GM19397 (cell line): ENCODE measurements at regions not wholly inside any gene's neighbourhood (a gene's known extent, or its start where the extent isn't known, plus 50 kb on each side); places are given as distances from the start of the nearest gene placed in this dataset.

Experiments
- ATAC-seq: cut with Tn5 transposase; IDR thresholded peaks from one replicate; pipeline ENCODE4 v1.9.1; 2021; ENCODE audit warnings: mild to moderate bottlenecking, moderate library complexity; ENCODE audit not compliant: unreplicated experiment

DNA sequence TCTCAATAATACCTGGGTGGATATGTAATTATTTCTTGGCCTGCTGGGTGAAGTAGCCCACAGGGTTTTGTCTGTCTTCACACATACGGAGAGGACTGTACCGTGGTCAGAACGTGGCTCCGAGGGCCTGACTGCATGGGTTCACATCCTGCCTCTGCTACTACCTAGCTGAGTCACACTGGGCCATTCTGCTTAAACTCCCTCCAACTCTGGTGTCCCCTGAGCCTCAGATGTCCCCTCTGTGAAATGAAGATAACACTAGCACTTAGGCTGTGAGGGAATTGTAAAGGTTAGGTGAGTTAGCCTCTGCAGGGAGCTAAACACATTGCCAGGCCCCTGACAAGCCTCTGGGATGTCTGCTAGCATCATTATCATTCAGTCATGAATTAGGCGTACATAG is 120.1 kb upstream of the NABP1 start:
- ATAC-seq = no peak

DNA sequence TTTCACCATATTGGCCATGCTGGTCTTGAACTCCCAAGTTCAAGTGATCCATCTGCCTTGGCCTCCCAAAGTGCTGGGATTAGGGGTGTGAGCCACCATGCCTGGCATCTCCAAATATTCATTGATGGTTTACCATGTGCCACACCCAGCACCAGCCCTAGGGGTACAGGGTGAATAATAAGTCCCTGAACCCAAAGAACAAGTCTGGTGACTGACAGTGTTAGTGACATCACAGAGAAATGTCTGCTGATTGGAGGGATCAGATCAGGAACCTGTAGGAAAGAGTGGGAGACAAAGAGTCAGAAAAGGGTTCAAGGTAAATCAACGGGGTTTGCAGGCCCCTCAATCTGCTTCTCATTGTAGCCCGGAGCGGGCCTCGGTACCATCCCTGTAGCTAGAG is 118.4 kb upstream of the NABP1 start:
- ATAC-seq = no peak

DNA sequence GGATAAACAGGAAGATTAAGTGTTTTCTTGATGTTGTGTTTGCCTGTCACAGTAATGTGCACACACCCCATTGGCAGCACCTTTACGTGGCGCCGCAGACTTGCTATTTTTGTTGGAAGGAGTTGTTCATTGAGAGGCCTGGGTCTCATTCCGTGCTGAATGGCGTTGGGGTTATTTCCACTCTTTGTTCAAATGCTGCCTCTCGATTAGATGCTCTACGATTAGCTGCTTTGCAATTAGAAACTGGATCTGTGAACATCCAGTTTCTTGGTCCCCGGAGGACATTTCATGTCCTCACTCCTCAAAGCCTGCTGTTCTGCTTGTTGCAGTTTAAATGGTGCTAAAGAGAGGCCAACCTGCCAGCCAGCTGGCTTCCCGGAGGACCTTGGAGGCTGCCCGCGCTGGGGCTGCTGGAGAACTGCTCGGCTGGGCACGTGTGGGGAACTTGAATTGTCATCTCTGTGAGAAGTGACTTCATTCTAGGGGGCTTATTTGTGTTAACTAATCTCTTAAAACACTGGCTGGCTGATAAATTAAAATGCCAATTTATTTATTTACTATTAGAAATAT is 117.4 kb upstream of the NABP1 start:
- no peak for ATAC-seq

DNA sequence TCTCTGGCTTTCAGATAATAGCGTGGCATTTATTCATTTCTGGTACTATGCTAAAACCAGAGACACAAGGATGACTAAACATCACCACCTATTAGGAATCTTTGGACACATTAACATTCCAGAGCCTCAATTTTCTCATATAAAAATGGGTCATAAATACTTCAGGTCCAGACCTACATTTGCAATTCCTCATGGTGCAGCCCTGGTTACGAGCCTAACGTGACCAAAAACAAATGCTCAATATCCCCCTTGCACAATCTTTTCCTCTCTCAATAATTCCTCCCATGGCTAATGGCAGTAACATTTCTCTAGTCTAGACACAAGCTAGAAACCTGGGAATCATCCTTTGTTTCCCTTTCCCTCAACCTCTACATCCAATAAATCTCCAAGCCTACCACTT is 112.8 kb upstream of the NABP1 start:
- no peak for ATAC-seq

DNA sequence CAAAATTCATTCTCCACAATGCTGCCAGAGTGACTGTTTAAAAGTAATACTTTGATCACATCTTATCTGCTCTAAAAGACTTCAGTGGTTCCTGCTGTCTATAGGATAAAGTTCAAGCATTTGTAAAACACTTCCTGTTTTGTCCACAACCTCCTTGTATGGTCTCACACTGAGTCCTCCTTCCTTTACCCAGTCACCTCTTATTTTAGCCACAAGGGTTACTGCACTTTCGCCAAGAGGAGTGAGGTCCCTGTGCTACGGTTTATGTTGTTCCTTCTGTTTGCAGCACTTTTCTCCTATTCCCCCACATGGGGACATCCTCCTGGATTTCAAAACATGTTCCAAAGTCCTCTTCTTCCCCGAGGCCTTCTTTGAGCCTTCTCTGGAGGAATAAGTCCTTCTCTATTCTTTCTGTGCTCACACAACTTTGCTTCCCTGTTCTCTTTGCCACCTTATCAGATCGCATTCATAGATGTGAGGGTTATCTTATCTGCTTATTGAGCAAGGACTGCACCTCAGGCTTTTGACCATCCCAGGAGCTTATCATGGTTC is 112.2 kb upstream of the NABP1 start:
- ATAC-seq = peak; percentile 39

DNA sequence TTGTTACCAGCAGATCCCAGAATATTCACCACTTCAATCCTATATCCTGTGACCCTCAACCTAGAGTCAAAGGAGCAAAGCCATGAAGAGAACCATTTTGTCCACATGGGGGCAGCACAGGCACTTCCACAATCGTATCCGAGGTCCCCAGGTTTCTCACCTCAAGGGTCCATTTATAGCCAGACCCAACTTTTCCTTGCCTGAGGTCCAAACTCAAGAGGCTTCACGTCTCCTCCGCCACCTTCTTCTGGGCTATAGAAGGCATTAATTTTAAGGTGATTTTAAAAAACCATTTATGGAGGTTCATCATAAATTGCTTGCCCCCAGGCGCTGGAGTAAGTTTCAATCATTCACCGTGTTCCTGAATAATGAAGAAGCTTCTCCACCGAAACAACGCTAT is 111.6 kb upstream of the NABP1 start:
- peak; percentile 70 for ATAC-seq

DNA sequence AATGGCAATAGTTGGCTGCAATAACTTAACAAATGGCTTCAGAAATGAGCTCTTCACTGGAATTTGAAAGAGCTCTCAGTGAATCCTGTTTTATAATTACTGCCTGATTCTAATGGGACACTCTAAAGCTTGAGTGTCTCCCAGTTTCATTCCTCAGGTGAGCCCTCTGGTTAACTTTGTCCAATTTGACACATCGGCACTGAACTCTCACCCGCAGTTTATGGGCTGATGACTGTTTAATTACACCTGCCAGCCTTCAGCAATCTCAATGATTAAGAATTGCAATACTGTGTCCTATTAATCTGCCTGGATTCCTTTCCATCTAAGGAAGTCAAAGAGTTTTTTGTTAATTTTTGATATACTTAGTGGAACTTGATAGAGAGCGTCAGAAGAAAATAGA is 110.7 kb upstream of the NABP1 start:
- ATAC-seq = no peak

DNA sequence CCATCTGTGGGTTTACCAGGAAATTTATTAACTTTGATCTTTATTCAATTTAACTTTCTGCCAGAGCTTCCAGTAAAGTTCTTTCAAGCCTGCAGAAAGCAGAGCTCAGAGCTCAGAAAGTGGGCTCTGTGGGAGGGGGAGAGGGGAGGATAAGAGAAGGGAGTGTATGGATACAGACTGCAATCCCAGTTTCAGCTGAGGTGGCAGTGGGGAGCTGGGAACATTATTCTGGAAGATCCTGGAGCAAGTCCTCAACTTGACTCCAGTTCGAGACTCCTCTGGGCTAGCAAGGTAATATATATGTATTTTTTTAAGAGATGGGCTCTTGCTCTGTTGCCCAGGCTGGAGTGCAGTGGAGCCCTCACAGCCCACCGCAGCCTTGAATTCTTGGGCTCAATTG is 108.9 kb upstream of the NABP1 start:
- ATAC-seq = no peak

DNA sequence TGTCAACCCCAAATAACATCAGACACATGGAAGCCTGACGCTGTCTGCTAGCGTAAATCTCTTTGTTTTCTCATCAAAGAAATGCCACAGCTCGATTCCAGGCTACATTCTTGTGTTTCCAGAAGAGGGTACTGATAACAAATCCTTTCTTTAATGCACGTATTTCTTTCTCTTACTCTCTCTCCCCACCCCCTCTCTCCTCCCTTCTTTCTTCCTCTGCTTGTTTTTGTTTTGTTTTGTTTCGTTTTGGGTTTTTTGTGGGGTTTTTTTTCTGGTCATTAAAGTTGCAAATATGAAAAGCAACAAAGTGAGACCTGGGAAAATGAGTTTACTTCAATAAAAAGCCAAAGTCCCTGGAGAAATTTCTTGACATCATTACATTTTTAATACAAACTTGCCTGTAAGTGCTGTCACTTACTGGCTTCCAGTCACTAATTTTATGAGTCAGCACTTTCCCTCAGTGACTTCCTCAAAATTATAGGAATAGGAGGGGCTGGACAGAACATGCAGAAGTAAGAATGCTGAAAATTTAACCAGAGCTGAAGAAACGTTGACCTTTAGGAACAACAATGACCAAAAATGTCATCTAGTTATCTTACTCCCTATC is 106.7 kb upstream of the NABP1 start:
- no peak for ATAC-seq

DNA sequence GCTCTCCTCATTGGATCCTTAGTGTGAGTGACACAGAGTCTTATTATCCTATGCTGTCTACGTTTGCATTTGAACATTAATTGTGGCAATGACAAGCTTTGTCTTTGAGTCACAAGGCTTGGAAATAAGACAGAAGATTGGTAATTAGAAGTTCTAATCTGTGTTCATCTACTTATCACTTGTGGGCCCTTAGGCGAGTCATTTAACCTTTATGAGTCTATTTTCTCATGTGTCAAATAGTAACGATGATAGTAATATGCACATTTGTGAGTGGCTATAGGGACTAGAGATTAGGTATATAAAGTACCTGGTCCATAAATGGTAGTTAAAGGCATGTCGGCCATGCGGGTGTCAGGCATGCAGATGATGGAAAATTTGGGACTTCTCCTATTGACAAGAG is 105.6 kb upstream of the NABP1 start:
- ATAC-seq = no peak

DNA sequence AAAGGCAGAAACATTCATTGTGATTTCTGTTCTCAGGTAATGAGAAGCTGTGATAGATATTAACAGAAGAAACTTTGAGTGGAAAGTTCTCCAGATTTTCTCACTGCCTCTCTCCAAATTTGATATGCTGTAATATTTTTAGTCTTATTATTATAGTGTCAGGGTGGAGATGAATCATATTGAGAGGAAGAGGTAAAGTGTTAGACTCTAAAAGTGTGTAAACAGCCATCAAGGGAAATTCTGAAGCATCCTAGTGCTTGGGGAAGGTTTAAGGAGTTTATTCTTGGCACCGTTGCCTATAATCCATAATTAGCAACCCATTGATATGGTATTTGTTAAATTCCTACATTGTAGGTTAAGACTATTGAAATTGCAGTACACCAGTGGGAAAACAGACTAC is 104.7 kb upstream of the NABP1 start:
- no peak for ATAC-seq

DNA sequence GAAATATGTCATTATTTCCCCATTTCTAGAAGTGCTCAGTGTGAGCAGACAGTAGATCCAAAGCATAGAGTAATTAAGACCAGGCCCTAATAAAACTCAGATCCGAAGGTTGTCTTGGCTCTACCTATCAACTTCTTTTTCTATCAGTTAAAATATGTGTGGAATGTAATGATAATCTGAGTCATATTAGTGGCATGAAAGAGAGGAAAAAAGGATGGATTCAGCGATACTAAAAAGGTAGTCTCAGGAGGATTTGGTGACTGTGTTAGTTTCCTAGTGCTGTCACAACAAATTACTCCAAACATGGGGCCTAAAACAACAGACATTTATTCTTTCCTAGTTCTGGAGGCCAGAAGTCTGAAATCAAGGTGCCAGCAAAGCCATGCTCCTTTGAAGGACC is 103.7 kb upstream of the NABP1 start:
- no peak for ATAC-seq

DNA sequence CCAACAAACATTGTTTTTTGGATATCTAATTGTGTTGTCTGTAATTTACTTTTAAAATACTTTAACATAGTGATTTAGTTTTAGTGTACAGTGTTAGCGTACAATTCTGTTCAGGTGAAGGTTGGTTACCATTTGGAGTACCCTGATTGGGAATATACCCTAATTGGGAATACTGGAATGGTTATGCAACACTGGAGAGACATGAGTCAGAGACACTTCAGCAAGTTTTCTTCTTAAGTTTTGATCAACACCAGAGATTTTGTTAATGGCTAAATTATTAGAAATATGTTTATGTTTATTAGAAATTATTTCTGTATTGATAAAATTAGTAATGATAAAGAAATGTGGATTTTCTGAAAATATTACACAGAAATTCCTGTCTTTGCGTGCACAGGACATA is 100.3 kb upstream of the NABP1 start:
- ATAC-seq = no peak

DNA sequence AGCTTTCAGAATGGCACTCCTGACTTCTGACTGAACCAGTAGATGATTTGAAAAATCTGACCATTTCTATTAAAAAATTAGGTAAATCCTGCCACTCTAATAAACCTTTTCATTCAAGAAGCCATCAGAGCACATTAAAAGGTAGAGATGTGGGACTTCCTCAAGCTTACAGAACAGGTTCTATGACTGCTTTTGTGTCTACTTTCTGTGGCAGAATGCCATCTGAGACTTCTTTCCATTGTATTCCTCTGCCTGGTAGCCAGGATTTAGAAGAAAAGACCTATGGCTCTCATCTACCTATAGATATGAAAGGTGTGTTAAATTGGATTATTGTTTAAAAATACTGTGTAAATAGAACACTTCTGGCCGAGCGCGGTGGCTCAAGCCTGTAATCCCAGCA is 99.9 kb upstream of the NABP1 start:
- ATAC-seq = no peak

DNA sequence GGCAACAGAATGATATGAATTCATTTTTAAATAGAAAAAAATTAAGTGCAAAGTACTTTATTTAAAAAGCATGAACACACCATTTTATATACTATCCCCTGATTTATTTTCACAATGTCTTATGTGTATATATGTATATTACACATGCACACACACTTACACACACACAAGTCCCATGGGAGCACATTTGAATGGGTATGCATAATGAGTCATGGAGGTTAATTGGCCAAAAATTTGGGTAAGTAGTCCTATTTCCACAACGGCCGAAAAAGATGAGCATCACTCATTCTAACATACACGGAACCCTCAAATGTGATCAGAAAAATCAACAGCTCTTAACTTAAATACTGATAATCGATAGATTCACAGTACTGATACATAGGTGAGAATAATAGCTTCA is 97.4 kb upstream of the NABP1 start:
- no peak for ATAC-seq

DNA sequence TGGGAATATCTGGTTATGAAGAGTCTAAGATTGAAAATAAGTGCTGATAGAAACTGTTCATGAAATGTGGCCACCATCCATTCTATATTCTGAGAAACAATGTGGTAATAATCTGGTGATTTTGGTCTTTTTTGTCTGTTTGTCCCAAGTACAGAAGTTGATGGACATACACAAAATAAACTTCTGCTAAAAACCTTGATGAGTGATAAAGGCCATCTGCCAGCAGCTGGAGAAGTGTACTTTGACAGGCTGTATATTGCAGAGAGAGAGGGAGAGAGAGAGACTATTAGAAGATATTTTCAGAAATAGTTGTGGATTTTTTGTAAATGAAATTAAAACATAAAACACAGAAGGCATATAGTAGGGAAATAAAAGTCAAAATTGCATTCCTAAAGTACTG is 96.9 kb upstream of the NABP1 start:
- ATAC-seq = no peak

DNA sequence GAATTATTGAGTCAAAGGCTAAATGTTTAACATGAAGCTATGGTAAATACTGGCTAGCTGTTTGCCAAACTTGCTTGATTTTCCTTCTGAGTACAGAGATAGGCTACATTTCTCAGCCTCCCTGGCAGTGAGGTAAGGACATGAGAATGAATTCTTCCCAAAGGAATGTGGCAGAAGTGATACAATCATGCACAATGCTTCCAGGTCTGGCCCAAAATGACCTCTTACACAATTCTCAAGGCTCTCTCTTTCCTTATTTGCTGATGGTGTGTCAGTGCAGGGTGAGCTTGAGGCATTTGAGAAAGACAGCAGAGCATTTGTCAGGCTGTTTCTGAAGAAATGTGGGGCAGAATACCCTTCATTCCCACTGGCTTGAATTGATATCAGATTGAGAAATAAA is 95.6 kb upstream of the NABP1 start:
- ATAC-seq = no peak

DNA sequence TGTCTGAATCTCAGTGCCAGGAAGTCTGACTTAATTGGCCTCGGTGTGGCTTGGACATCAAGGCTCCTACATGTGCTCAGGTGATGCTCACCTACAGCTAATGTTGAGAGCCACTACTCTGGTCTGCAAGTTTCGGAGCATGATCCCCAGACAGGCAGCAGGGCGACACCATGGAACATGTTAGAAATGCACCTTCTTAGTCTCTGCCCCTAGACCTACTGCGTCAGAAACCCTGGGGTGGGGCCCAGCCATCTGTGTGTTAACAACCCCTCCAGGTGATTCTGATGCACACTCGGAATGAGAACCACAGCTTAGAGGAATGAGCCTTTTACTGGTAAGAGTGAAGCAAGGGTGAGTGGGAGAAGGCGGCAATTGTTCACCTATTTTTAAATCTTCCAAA is 86.9 kb upstream of the NABP1 start:
- no peak for ATAC-seq

DNA sequence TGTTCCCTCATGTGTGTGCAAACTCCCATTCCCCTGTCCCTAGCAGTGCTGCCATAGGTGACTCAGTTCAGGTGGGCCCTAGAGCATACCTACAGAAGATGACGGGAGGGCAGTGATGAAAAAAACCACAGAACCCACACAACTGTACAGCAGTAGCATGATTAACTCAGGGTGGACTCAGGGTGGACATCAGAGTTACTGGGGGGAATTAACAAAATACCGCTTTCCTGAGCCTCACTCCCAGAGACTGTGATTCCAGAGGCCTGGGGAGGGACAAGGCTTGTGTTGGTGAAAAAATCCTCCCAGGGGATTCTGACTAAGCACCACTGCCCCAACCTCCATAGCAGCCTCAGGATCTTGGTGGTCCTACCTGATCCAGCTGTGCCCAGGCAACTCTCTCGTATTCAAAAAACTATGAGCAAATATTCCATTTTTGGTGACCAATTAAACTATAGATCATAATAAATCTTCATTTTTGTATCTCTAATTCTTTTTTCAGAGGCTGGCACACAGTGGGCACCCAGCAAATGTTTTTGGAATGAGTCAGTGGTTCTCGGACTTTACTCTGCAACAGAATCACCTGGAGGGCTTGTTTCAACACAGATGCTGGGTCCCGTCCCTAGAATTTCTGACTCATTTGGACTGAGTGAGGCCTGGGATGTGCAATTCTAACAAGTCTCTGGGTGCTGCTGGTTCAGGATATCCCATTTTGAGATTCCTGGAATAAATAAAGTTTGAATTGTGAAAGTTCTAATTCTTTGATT is 84.1 kb upstream of the NABP1 start:
- no peak for ATAC-seq

DNA sequence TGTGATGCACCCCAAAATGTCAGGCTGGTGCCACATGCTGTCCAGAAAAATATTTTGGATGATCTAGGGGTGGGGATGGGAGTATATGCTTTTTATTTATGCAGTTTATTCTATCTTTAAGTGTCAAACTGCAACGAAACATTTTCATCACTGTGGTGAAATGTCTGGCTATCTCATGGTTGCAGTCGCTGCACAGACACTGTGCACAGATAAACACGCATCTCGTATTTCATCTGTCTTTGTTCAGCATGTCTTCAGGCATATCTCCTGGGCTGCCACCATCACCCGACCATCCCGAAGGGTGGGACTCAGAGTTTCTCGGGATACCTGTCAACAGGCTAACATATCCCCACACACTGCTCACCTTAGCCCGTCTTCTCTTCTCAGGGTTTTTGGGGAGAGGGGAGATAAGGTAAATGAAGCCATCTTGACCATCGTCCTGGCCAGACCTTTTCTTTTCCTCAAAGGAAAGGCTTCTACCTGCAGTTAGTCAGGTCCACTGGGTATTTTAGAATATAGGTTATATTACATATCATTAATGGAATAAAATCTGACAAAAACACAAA is 80.7 kb upstream of the NABP1 start:
- ATAC-seq = no peak

DNA sequence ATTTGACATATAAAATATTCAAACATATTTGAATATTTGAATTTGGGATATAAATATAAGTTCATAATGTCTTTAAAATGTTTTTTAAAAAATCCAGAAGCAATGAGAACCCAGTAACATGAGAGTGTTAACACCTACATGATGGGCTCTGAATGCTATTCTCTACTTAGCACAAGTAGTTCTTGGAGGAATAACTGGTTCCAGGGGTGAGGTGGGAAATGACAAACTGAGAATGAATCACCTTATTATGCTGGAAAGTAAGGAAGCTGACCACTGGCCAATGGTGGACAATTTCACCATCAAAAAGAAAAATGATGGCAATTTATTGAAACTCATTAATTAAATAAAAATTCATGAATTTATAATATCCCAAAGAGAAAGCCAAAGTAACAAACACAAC is 79.6 kb upstream of the NABP1 start:
- ATAC-seq = no peak

DNA sequence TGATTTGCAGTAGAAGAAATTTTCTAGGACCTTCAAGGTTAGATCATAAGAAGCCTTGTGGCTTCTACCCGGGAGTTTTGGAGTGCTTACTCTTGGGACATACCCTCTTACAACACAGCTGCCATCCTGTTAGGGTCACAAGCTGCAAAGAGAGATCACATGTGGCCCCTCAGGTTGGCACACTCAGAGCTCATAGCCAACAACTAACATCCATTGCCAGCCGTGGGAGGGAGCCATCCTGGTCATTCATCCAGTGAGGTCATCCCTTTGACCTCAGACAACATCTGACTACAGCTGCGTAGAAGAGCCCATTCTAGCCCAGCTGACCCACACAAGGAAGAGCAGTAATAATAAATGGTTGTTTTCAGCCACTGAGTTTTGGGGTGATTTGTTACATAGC is 76.9 kb upstream of the NABP1 start:
- no peak for ATAC-seq
